Osteocyte (in vitro differentiated cells): ENCODE measurements at regions not wholly inside any gene's neighbourhood (a gene's known extent, or its start where the extent isn't known, plus 50 kb on each side); places are given as distances from the start of the nearest gene placed in this dataset.

Source experiments
- DNase-seq: peaks from one replicate; pipeline ENCODE4 v3.0.0; 2021; ENCODE audit warnings: mixed read lengths; ENCODE audit not compliant: unreplicated experiment; ENCODE audit errors: extremely low spot score
- H3K27ac Mint-ChIP-seq: one replicate; pipeline ENCODE4 v1.8.0; 2021; ENCODE audit warnings: mild to moderate bottlenecking, mixed read lengths; ENCODE audit not compliant: unreplicated experiment
- H3K27me3 Mint-ChIP-seq: one replicate; pipeline ENCODE4 v1.8.0; 2021; ENCODE audit warnings: mixed read lengths; ENCODE audit not compliant: unreplicated experiment
- H3K36me3 Mint-ChIP-seq: one replicate; pipeline ENCODE4 v1.8.0; 2021; ENCODE audit warnings: mixed read lengths; ENCODE audit not compliant: unreplicated experiment
- H3K4me1 Mint-ChIP-seq: one replicate; pipeline ENCODE4 v1.8.0; 2021; ENCODE audit warnings: mixed read lengths; ENCODE audit not compliant: unreplicated experiment
- H3K4me3 Mint-ChIP-seq: one replicate; pipeline ENCODE4 v1.8.0; 2021; ENCODE audit warnings: mild to moderate bottlenecking, moderate library complexity, mixed read lengths; ENCODE audit not compliant: unreplicated experiment
- H3K9me3 Mint-ChIP-seq: one replicate; pipeline ENCODE4 v1.8.0; 2021; ENCODE audit warnings: mixed read lengths; ENCODE audit not compliant: unreplicated experiment
- CTCF ChIP-seq: fragments of 200-600 bp; sonication (generic); IDR thresholded peaks from 2 replicates; pipeline ENCODE4 v1.5.0; 2021; ENCODE audit warnings: antibody characterized with exemption, mild to moderate bottlenecking, moderate library complexity

DNA sequence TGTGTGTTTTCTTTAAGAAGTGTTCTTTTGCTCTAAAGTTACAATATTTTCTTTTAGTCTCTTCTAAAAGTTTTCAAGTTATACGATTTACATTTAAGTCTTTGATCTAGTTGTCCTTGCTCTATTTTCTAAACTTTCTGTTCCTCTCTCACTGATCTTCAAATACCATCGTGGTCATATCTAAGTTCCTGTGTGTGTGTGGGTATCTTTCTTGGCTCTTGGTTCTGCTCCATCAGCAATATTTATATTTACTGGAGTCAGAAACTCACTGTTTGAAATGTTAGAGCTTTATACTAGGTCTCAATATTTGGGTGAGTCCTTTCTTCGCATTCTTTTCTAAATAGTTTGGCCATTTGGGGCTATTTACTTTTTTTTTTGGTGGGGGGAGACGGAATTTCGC is 77.3 kb downstream of the COPS8 start:
- Mint-ChIP-seq H3K4me3 (no peak overlapping the region), H3K27me3 (no peaks in the 10 kb centered on the region), H3K9me3 (peaks cover 10% of the 10 kb centered on the region), H3K36me3 (peaks cover 3% of the 10 kb centered on the region), H3K4me1 (peaks cover 53% of the 10 kb centered on the region), H3K27ac (peak overlapping the region; percentile 66)
- no peak for TF ChIP-seq CTCF
- no peak for DNase-seq

DNA sequence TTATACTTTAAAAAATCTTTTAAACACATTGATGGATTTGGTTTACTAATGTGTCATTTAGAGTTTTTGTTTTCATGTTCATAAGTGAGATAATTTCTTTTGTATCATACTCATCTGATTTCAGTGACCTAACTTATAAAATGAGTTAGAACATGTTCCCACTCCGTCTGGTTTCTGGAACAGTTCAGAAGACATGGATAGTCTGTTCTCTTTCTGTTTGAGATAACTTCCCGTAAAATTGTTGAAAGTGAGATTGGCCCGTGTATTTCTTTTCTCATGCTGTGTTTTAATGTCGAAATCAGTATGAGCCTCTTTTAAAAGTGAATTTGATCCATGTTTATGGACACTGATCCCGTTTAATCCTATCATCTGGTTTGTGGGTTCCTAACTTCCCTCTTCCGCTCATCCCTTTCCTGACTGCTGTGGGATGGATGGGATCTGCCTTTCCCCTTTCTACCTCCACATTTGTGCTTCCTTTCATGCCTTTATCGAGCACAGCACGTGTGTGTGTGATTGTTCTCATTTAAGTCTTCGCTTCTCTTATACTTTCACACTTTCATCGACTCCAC is 78.9 kb downstream of the COPS8 start:
- peaks cover 3% of the 10 kb centered on the region for H3K36me3 Mint-ChIP-seq
- H3K4me1 Mint-ChIP-seq: peaks cover 40% of the 10 kb centered on the region
- H3K27me3 Mint-ChIP-seq: no peaks in the 10 kb centered on the region
- no peak for DNase-seq
- TF ChIP-seq CTCF: no peak
- no peak overlapping the region for H3K4me3 Mint-ChIP-seq
- H3K27ac Mint-ChIP-seq: no peak overlapping the region
- H3K9me3 Mint-ChIP-seq: peaks cover 6% of the 10 kb centered on the region

DNA sequence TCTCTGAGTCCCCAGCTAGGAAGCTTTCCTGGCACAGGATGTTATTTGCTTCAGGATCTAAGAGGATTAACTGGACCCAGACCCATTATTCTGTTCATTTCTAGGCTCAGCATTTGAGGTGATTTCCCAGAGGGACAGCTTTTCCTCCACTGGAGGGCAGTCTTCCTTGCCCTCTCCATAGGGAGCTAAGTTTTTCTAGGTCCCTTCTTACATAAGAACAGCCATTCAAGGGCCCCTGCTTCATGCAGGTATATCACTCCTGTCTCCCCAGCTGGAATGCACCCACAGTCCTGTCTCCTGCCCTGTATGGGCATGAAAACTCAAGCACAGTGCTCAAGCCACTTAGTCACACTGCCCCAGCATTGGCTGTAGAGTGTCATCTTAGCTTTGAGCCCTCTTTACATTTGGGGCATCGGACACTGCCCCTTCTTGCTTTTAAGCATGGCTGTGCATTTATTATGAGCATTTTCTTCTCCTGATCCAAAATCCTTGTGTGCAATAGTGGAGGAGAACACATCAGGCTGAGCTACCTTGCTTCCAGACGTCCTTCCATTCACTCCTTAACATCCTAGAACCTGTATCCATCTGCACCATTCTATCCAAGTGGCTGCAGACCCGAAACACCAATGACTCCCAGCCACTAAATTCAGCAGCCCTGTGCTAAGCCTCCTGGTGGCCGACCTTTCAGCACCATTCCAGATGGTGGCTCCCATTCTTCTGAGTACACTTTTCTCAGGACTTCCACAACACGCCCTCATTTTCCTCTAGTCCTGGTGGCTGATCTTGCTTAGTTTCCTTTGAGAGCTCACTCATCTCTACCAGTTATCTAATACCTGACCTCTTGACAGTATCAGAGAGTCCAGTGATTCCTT is 80.0 kb downstream of the COPS8 start:
- no peak for DNase-seq
- H3K9me3 Mint-ChIP-seq: peaks cover 6% of the 10 kb centered on the region

DNA sequence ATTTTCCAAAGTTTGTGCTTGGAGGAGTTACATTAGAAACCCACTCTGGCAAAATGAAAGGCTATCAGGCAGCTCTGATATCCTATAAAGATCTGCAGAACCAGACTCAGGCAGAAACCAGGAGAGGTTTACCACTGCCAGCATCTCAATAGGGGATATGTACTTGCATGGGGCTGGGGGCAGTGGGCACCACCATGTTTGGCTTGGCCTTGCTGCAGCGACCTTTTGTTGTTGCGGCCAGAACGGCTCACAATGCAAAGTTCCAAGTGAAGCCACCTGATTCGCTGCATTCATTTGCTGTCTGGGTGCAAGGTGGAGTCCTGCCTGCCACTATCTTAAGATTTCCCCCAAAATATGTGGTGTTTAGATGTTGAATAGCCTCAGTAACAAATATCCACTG is 81.3 kb downstream of the COPS8 start:
- Mint-ChIP-seq H3K27ac (no peak overlapping the region), H3K4me1 (peaks cover 40% of the 10 kb centered on the region), H3K27me3 (no peaks in the 10 kb centered on the region), H3K36me3 (peaks cover 3% of the 10 kb centered on the region), H3K4me3 (no peak overlapping the region), H3K9me3 (peaks cover 6% of the 10 kb centered on the region)
- no peak for DNase-seq
- TF ChIP-seq CTCF: no peak

More for the DNA sequence above, 80.0 kb downstream of the COPS8 start:
- peaks cover 3% of the 10 kb centered on the region for H3K36me3 Mint-ChIP-seq
- no peaks in the 10 kb centered on the region for H3K27me3 Mint-ChIP-seq
- H3K4me3 Mint-ChIP-seq: no peak overlapping the region
- no peak overlapping the region for H3K27ac Mint-ChIP-seq
- peak; percentile 47 for TF ChIP-seq CTCF
- H3K4me1 Mint-ChIP-seq: peaks cover 39% of the 10 kb centered on the region

DNA sequence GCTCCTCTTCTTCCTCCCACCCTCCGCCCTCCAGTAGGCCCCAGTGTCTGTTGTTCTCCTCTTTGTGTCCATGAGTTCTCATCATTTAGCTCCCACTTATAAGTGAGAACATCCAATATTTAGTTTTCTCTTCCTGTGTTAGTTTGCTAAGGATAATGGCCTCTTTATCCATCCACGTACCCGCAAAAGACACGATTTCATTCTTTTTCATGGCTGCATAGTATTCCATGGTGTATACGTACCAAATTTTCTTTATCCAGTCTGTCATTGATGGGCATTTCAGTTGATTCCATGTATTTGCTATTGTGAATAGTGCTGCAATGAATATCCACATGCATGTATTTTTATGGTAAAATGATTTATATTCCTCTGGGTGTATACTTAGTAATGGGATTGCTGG is 82.2 kb downstream of the COPS8 start:
- Mint-ChIP-seq H3K27ac (no peak overlapping the region), H3K36me3 (peaks cover 3% of the 10 kb centered on the region), H3K4me3 (no peak overlapping the region), H3K27me3 (no peaks in the 10 kb centered on the region), H3K4me1 (peaks cover 41% of the 10 kb centered on the region), H3K9me3 (peaks cover 6% of the 10 kb centered on the region)
- TF ChIP-seq CTCF: no peak
- DNase-seq: no peak
